Kidney epithelial cell (primary cell): ENCODE measurements at regions not wholly inside any gene's neighbourhood (a gene's known extent, or its start where the extent isn't known, plus 50 kb on each side); places are given as distances from the start of the nearest gene placed in this dataset.

Experiments used
- DNase-seq: peaks from one replicate; pipeline ENCODE4 v3.0.0-alpha.2; 2010; ENCODE audit warnings: low read depth
- H3K27me3 ChIP-seq: 2 replicates; pipeline ENCODE4 v1.6.0; 2011; ENCODE audit warnings: low read length; ENCODE audit not compliant: control insufficient read depth, insufficient read depth
- H3K36me3 ChIP-seq: 2 replicates; pipeline ENCODE4 v1.5.1; 2011; ENCODE audit warnings: low read length; ENCODE audit not compliant: control insufficient read depth, insufficient read depth
- H3K4me3 ChIP-seq: 2 replicates; pipeline ENCODE4 v1.5.1; 2011; ENCODE audit warnings: low read depth, mild to moderate bottlenecking, control low read depth, low read length
- TF ChIP-seq, protein P1 (sequence below): IDR thresholded peaks from 2 replicates; pipeline ENCODE4 v1.5.1; 2011; ENCODE audit warnings: mild to moderate bottlenecking, moderate library complexity, low read length, control low read depth, inconsistent platforms; ENCODE audit not compliant: insufficient read depth, poor library complexity, severe bottlenecking

DNA sequence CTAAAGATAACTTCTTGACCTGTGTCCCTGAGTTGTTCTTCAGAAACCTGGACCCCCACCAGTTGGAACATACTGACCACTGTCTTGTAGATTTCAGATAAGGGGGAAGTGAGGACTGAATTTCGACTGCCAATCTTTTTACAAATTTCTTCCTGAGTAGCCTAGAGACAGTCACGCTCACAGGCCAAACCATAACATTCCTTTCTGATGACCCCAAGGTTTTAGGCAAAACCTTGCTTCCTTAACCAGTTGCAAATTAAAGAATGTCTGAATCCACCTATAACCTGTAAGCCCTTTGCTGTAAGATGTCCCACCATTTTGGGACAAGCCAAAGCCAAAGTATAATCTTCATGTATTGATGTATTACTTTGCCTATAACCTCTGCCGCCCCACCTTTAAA, 306.9 kb downstream of the LRFN2 start:
- peak; percentile 4 for DNase-seq
- TF ChIP-seq, protein P1, sequence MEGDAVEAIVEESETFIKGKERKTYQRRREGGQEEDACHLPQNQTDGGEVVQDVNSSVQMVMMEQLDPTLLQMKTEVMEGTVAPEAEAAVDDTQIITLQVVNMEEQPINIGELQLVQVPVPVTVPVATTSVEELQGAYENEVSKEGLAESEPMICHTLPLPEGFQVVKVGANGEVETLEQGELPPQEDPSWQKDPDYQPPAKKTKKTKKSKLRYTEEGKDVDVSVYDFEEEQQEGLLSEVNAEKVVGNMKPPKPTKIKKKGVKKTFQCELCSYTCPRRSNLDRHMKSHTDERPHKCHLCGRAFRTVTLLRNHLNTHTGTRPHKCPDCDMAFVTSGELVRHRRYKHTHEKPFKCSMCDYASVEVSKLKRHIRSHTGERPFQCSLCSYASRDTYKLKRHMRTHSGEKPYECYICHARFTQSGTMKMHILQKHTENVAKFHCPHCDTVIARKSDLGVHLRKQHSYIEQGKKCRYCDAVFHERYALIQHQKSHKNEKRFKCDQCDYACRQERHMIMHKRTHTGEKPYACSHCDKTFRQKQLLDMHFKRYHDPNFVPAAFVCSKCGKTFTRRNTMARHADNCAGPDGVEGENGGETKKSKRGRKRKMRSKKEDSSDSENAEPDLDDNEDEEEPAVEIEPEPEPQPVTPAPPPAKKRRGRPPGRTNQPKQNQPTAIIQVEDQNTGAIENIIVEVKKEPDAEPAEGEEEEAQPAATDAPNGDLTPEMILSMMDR: no peak

DNA sequence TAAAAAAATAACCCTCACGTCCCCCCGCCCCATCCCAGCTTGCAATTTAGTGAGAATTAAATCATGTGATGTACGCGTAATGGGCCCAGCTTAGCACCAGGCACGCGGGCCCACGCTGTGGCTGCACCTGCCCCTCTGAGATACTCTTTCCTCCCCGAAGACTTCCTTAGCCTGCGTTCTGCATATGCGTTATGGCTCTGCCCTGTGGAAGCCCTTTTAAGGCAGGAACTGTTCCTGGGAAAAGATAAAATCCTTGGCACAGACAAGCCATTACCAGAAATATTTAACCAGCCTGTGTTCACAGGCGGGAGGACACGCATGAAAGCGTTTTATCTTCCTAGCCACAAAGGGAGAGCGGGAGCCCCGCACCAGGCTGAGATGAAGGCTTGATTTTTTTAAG, 311.0 kb downstream of the LRFN2 start:
- Histone ChIP-seq H3K36me3 (no peaks in the 10 kb centered on the region), H3K4me3 (no peak overlapping the region), H3K27me3 (no peaks in the 10 kb centered on the region)
- TF ChIP-seq, protein P1: no peak
- peak; percentile 57 for DNase-seq

More for the DNA sequence above, 306.9 kb downstream of the LRFN2 start:
- Histone ChIP-seq H3K4me3 (no peak overlapping the region), H3K27me3 (no peaks in the 10 kb centered on the region), H3K36me3 (no peaks in the 10 kb centered on the region)

DNA sequence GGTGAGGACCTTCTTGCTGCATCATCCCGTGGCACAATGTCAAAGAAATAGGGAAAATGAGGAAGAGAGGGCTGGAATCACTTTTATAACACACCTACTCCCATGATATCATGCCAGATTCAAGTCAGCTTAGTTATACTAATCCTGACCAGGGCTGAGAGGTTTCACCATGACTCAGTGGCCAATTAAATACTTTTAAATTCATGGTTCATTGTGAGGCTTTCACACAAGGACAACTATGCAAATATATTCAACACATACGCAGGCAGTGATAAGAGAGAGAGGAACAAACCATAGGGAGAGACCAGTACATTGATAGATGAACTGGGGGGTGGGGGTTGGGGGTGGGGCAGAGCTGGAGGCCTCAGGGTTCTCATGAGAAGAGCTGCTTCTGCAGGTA, 313.1 kb downstream of the LRFN2 start:
- TF ChIP-seq, protein P1: no peak
- no peak overlapping the region for H3K4me3 ChIP-seq
- no peaks in the 10 kb centered on the region for H3K36me3 ChIP-seq
- DNase-seq: no peak
- no peaks in the 10 kb centered on the region for H3K27me3 ChIP-seq

DNA sequence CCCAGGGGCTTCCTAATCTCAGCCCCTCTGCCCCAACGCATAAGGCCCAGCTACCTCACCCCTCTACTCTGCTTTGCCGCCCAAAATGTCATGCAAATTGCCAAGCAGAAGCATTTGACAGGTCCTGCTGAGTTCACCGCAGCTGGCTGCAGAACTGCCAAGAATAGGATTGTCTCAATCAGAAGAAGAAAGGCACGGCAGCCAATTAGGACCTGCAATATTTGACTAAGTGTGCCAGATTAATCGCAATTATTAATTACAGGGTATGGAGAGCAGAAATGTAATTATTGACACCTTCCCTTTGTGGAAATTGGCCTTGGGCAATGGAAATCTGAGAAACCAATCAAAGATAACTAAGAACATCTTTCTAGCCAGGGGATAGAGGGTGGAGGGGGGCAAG, 318.6 kb downstream of the LRFN2 start:
- DNase-seq: no peak
- no peak overlapping the region for H3K4me3 ChIP-seq
- H3K36me3 ChIP-seq: no peaks in the 10 kb centered on the region
- peaks cover 2% of the 10 kb centered on the region for H3K27me3 ChIP-seq
- TF ChIP-seq, protein P1: no peak

DNA sequence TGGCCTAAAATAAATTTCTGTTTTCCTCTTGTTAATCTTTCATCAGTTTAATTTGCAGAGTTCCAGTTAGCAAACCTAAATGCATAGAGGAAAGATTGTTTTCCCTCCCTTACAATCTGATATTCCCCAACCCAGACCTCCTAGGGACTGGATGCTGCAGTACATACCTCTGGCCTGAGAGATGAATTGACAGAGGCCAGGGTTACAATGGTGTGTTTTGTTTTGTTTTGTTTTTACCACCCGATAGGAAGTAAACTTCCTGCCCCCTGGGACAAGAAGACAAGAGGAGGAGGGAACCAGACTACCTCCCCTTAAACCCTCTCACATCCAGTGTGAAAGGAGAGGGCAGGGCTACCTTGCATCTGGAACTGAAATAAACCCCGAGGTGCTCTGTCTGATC, 319.0 kb downstream of the LRFN2 start:
- Histone ChIP-seq H3K27me3 (peaks cover 2% of the 10 kb centered on the region), H3K36me3 (no peaks in the 10 kb centered on the region), H3K4me3 (no peak overlapping the region)
- TF ChIP-seq, protein P1: no peak
- no peak for DNase-seq

DNA sequence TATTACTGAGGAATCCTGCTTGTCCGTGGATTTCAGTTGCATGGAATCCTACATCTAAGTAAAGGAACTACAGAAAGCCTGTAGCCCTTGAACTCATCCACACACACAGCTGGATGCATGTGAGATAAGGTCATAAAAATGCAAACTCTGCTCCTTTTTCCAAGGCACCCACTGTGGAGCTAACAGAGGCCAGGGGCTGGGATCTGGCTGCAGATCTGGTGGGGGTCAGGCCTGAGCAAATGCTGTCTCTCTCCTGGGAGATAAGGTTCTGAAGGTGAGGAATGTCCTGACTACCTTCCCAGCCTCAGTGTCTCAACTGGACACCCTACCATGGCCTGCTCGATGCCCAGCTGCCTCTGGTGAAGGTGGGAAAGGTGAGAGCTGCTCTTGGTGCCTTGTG, 321.5 kb downstream of the LRFN2 start:
- Histone ChIP-seq H3K27me3 (peaks cover 2% of the 10 kb centered on the region), H3K4me3 (no peak overlapping the region), H3K36me3 (no peaks in the 10 kb centered on the region)
- DNase-seq: no peak
- TF ChIP-seq, protein P1: no peak
